LNCaP clone FGC (cell line): ENCODE measurements at regions not wholly inside any gene's neighbourhood (a gene's known extent, or its start where the extent isn't known, plus 50 kb on each side); places are given as distances from the start of the nearest gene placed in this dataset.

Experiments
- DNase-seq: peaks from one replicate; pipeline ENCODE4 v3.0.0-alpha.2; 2011; ENCODE audit warnings: low read depth
- H3K4me3 ChIP-seq: 2 replicates; pipeline ENCODE4 v1.5.1; 2011; ENCODE audit warnings: mild to moderate bottlenecking, low read depth, low read length, control low read depth
- CTCF ChIP-seq: IDR thresholded peaks from 2 replicates; pipeline ENCODE4 v1.5.1; 2012; ENCODE audit warnings: mild to moderate bottlenecking; ENCODE audit not compliant: control insufficient read depth, insufficient read depth; ENCODE audit errors: extremely low read depth

GRCh38 chr3:15151166-15151565, 52.2 kb upstream of the RBSN start:
- DNase-seq, result no peak
- no peak overlapping the region for H3K4me3 ChIP-seq
- no peak for TF ChIP-seq CTCF

- TF ChIP-seq CTCF, result no peak
- peak; percentile 52 for DNase-seq
- H3K4me3 ChIP-seq, result no peak overlapping the region
Measured at GRCh38 chr3:15152184-15152583, 53.2 kb upstream of the RBSN start.

GRCh38 chr3:15153103-15153502, 52.9 kb upstream of the CAPN7 start:
- no peak overlapping the region for H3K4me3 ChIP-seq
- no peak for TF ChIP-seq CTCF
- DNase-seq, result no peak

GRCh38 chr3:15154326-15154725, 51.7 kb upstream of the CAPN7 start:
- DNase-seq, result no peak
- H3K4me3 ChIP-seq, result no peak overlapping the region
- no peak for TF ChIP-seq CTCF

GRCh38 chr3:15155840-15156360, 50.1 kb upstream of the CAPN7 start:
- H3K4me3 ChIP-seq, result no peak overlapping the region
- DNase-seq, result no peak
- no peak for TF ChIP-seq CTCF
